ENCODE measurements at regions not wholly inside any gene's neighbourhood (a gene's known extent, or its start where the extent isn't known, plus 50 kb on each side); places are given as distances from the start of the nearest gene placed in this dataset.

- TF ChIP-seq KLF13 (CRISPR knock-in tag; IDR thresholded peaks at IDR 0.05) (no peak), TEAD2 (CRISPR knock-in tag; IDR thresholded peaks at IDR 0.05) (no peak), HNRNPH1 (optimal IDR thresholded peaks at IDR 0.05; ENCODE audit: low read depth, low read length) (no peak), CTCF (CRISPR knock-in tag; IDR thresholded peaks at IDR 0.05) (no peak), RAD21 (CRISPR knock-in tag; IDR thresholded peaks at IDR 0.05) (no peak), ZNF251 (CRISPR knock-in tag; IDR thresholded peaks at IDR 0.05) (no peak), TFE3 (CRISPR knock-in tag; IDR thresholded peaks at IDR 0.05) (no peak), MEIS2 (CRISPR knock-in tag; IDR thresholded peaks at IDR 0.05) (no peak), ZBTB1 (CRISPR knock-in tag; IDR thresholded peaks at IDR 0.05; ENCODE audit: borderline replicate concordance) (no peak), YEATS4 (CRISPR knock-in tag; IDR thresholded peaks at IDR 0.05; ENCODE audit: borderline replicate concordance) (no peak), ZFX (CRISPR knock-in tag; IDR thresholded peaks at IDR 0.05; ENCODE audit: low read depth) (no peak), TBL1XR1 (IDR thresholded peaks at IDR 0.05; ENCODE audit: borderline replicate concordance, low read length, partially characterized antibody) (no peak)
- TF ChIP-seq, protein P1, sequence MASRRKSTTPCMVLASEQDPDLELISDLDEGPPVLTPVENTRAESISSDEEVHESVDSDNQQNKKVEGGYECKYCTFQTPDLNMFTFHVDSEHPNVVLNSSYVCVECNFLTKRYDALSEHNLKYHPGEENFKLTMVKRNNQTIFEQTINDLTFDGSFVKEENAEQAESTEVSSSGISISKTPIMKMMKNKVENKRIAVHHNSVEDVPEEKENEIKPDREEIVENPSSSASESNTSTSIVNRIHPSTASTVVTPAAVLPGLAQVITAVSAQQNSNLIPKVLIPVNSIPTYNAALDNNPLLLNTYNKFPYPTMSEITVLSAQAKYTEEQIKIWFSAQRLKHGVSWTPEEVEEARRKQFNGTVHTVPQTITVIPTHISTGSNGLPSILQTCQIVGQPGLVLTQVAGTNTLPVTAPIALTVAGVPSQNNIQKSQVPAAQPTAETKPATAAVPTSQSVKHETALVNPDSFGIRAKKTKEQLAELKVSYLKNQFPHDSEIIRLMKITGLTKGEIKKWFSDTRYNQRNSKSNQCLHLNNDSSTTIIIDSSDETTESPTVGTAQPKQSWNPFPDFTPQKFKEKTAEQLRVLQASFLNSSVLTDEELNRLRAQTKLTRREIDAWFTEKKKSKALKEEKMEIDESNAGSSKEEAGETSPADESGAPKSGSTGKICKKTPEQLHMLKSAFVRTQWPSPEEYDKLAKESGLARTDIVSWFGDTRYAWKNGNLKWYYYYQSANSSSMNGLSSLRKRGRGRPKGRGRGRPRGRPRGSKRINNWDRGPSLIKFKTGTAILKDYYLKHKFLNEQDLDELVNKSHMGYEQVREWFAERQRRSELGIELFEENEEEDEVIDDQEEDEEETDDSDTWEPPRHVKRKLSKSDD (CRISPR knock-in tag; IDR thresholded peaks at IDR 0.05; ENCODE audit: low read depth) = no peak
- TF ChIP-seq, protein P2, sequence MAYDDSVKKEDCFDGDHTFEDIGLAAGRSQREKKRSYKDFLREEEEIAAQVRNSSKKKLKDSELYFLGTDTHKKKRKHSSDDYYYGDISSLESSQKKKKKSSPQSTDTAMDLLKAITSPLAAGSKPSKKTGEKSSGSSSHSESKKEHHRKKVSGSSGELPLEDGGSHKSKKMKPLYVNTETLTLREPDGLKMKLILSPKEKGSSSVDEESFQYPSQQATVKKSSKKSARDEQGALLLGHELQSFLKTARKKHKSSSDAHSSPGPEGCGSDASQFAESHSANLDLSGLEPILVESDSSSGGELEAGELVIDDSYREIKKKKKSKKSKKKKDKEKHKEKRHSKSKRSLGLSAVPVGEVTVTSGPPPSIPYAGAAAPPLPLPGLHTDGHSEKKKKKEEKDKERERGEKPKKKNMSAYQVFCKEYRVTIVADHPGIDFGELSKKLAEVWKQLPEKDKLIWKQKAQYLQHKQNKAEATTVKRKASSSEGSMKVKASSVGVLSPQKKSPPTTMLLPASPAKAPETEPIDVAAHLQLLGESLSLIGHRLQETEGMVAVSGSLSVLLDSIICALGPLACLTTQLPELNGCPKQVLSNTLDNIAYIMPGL (CRISPR knock-in tag; IDR thresholded peaks at IDR 0.05; ENCODE audit: borderline replicate concordance in 1 of 2, low read depth in 1 of 2) = no peak
These were observed 158.3 kb upstream of the PIEZO2 start for GRCh38 chr18:11307716-11308115.
